Caki2 (cell line): ENCODE measurements at regions not wholly inside any gene's neighbourhood (a gene's known extent, or its start where the extent isn't known, plus 50 kb on each side); places are given as distances from the start of the nearest gene placed in this dataset.

ENCODE experiments used
- DNase-seq: peaks from one replicate; pipeline ENCODE4 v3.0.0-alpha.2; 2015; ENCODE audit warnings: low read depth
- in situ Hi-C: cut with HindIII; loops from 2 replicates; pipeline ENCODE4 v1.10.0; 2016; ENCODE audit warnings: low sequenced_read_pairs, low pct_unique_long_range_greater_than_20kb, mixed read lengths

GRCh38 chr1:70893381-70893780 is 154.2 kb downstream of the PTGER3 start:
- no peak for DNase-seq
- in situ Hi-C loops: no loop called here

- DNase-seq: no peak
- in situ Hi-C loops: no loop called here
Measured at GRCh38 chr1:70895531-70895930, 152.1 kb downstream of the PTGER3 start.

GRCh38 chr1:70896224-70896623 is 151.4 kb downstream of the PTGER3 start:
- in situ Hi-C loops: no loop called here
- no peak for DNase-seq

GRCh38 chr1:70897273-70897672 is 150.3 kb downstream of the PTGER3 start:
- in situ Hi-C loops: no loop called here
- no peak for DNase-seq

GRCh38 chr1:70899735-70900134 is 147.9 kb downstream of the PTGER3 start:
- no peak for DNase-seq
- in situ Hi-C loops: no loop called here

GRCh38 chr1:70902211-70902610 is 145.4 kb downstream of the PTGER3 start:
- in situ Hi-C loops: no loop called here
- DNase-seq: no peak

- DNase-seq: no peak
- in situ Hi-C loops: no loop called here
Measured at GRCh38 chr1:70906800-70907199, 140.8 kb downstream of the PTGER3 start.

GRCh38 chr1:70907563-70908310 is 139.9 kb downstream of the PTGER3 start:
- in situ Hi-C loops: no loop called here

GRCh38 chr1:70909262-70909822 is 138.3 kb downstream of the PTGER3 start:
- in situ Hi-C loops: no loop called here
- DNase-seq: no peak

More at GRCh38 chr1:70907563-70908310, 139.9 kb downstream of the PTGER3 start:
- no peak for DNase-seq

- no peak for DNase-seq
- in situ Hi-C loops: no loop called here
Measured at GRCh38 chr1:70910013-70910412, 137.6 kb downstream of the PTGER3 start.

- no peak for DNase-seq
- in situ Hi-C loops: no loop called here
Measured at GRCh38 chr1:70911861-70912260, 135.8 kb downstream of the PTGER3 start.

- no peak for DNase-seq
- in situ Hi-C loops: no loop called here
Measured at GRCh38 chr1:70914224-70914623, 133.4 kb downstream of the PTGER3 start.

- no peak for DNase-seq
- in situ Hi-C loops: no loop called here
Measured at GRCh38 chr1:70915258-70916033, 132.2 kb downstream of the PTGER3 start.

- in situ Hi-C loops: no loop called here
- DNase-seq: no peak
Measured at GRCh38 chr1:70916034-70916427, 131.6 kb downstream of the PTGER3 start.

GRCh38 chr1:70919706-70920323 is 127.8 kb downstream of the PTGER3 start:
- no peak for DNase-seq
- in situ Hi-C loops: no loop called here
